IMR-90 (cell line): ENCODE measurements at regions not wholly inside any gene's neighbourhood (a gene's known extent, or its start where the extent isn't known, plus 50 kb on each side); places are given as distances from the start of the nearest gene placed in this dataset.

Experiments
- BHLHE40 ChIP-seq: fragments of 150-350 bp; IDR thresholded peaks from 2 replicates; pipeline ENCODE4 v1.6.1; 2016; ENCODE audit warnings: mild to moderate bottlenecking, low read depth, low read length
- CEBPB ChIP-seq: IDR thresholded peaks from 2 replicates; pipeline ENCODE4 v1.6.1; 2012; ENCODE audit warnings: low read depth, low read length, improper control_type of control experiment
- CHD1 ChIP-seq: IDR thresholded peaks from 2 replicates; pipeline ENCODE4 v1.6.1; 2012; ENCODE audit warnings: low read depth, low read length, improper control_type of control experiment
- FOS ChIP-seq: fragments of 150-350 bp; IDR thresholded peaks from 2 replicates; pipeline ENCODE4 v1.6.1; 2016; ENCODE audit warnings: low read depth, low read length
- MAFK ChIP-seq: IDR thresholded peaks from 2 replicates; pipeline ENCODE4 v1.6.1; 2012; ENCODE audit warnings: low read depth, low read length, improper control_type of control experiment
- MXI1 ChIP-seq: IDR thresholded peaks from 2 replicates; pipeline ENCODE4 v1.6.1; 2012; ENCODE audit warnings: low read depth, mild to moderate bottlenecking, low read length, moderate library complexity, borderline replicate concordance
- NFE2L2 ChIP-seq: fragments of 150-350 bp; IDR thresholded peaks from 2 replicates; pipeline ENCODE4 v1.6.1; 2016; ENCODE audit warnings: low read depth, mild to moderate bottlenecking, low read length
- POLR2A ChIP-seq: IDR thresholded peaks from 2 replicates; pipeline ENCODE4 v1.6.1; 2012; ENCODE audit warnings: mild to moderate bottlenecking, low read depth, low read length
- RAD21 ChIP-seq: IDR thresholded peaks from 2 replicates; pipeline ENCODE4 v1.6.1; 2012; ENCODE audit warnings: low read length, improper control_type of control experiment
- RCOR1 ChIP-seq: IDR thresholded peaks from 2 replicates; pipeline ENCODE4 v1.6.1; 2012; ENCODE audit warnings: mild to moderate bottlenecking, low read length, improper control_type of control experiment; ENCODE audit not compliant: insufficient replicate concordance
- RFX5 ChIP-seq: IDR thresholded peaks from 2 replicates; pipeline ENCODE4 v1.8.0; 2012; ENCODE audit warnings: low read depth, mild to moderate bottlenecking, low read length, moderate library complexity
- USF2 ChIP-seq: fragments of 150-350 bp; IDR thresholded peaks from 2 replicates; pipeline ENCODE4 v1.6.1; 2017; ENCODE audit warnings: mild to moderate bottlenecking, antibody characterized with exemption, low read length, low read depth
- TF ChIP-seq, protein P1 (sequence below): conservative IDR thresholded peaks from 2 replicates; pipeline ENCODE4 v1.5.1; 2012; ENCODE audit warnings: mild to moderate bottlenecking, low read depth, low read length, improper control_type of control experiment
- TF ChIP-seq, protein P2 (sequence below): fragments of 150-350 bp; IDR thresholded peaks from 2 replicates; pipeline ENCODE4 v1.6.1; 2016; ENCODE audit warnings: low read depth, mild to moderate bottlenecking, low read length, moderate library complexity, borderline replicate concordance

DNA sequence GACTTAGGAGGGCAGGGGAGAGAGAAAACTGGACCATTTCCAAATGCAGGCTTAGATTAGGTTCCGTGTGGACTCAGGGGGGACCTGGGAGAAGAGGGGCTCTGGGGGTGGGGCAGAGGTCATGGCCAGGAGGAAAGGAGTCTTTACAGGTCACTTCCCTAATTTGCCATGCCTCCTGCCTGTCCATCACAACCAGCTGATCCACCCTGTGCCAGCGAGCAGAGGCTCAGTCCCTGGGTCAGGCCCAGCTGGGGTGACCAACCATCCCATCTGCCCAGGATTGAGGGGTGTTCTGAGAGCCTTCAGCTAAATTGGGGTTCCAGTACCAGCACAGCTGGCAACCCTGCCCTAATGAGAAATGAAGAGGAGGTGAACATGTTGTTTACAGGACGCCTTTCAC lies 84.6 kb upstream of the CACUL1 start:
- TF ChIP-seq, protein P1, sequence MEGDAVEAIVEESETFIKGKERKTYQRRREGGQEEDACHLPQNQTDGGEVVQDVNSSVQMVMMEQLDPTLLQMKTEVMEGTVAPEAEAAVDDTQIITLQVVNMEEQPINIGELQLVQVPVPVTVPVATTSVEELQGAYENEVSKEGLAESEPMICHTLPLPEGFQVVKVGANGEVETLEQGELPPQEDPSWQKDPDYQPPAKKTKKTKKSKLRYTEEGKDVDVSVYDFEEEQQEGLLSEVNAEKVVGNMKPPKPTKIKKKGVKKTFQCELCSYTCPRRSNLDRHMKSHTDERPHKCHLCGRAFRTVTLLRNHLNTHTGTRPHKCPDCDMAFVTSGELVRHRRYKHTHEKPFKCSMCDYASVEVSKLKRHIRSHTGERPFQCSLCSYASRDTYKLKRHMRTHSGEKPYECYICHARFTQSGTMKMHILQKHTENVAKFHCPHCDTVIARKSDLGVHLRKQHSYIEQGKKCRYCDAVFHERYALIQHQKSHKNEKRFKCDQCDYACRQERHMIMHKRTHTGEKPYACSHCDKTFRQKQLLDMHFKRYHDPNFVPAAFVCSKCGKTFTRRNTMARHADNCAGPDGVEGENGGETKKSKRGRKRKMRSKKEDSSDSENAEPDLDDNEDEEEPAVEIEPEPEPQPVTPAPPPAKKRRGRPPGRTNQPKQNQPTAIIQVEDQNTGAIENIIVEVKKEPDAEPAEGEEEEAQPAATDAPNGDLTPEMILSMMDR = no peak
- TF ChIP-seq RAD21 (no peak), BHLHE40 (no peak), MAFK (no peak), CHD1 (no peak), POLR2A (no peak), MXI1 (no peak), USF2 (no peak), FOS (no peak), CEBPB (no peak), NFE2L2 (no peak), RCOR1 (no peak), RFX5 (no peak)
- TF ChIP-seq, protein P2, sequence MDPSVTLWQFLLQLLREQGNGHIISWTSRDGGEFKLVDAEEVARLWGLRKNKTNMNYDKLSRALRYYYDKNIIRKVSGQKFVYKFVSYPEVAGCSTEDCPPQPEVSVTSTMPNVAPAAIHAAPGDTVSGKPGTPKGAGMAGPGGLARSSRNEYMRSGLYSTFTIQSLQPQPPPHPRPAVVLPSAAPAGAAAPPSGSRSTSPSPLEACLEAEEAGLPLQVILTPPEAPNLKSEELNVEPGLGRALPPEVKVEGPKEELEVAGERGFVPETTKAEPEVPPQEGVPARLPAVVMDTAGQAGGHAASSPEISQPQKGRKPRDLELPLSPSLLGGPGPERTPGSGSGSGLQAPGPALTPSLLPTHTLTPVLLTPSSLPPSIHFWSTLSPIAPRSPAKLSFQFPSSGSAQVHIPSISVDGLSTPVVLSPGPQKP = no peak
